Activated naive CD8-positive, alpha-beta T cell treated with anti-CD3 and anti-CD28 coated beads, Interleukin-2, amount 10 ng/mL, durations not matched to agents 7 days and 5 days (primary cell): ENCODE measurements at regions not wholly inside any gene's neighbourhood (a gene's known extent, or its start where the extent isn't known, plus 50 kb on each side); places are given as distances from the start of the nearest gene placed in this dataset.

Experiments
- ATAC-seq: fragments of 150-1000 bp; cut with Tn5 transposase; one replicate; pipeline ENCODE4 v1.10.0; 2021; ENCODE audit warnings: low read depth, moderate library complexity
- POLR2A ChIA-PET: fragments of 350-600 bp; sonication (Branson Sonifier 250); formaldehyde crosslinking; loops from one replicate; lab custom pipeline; 2021; ENCODE audit warnings: antibody characterized with exemption; lab: Charles Lee
- DNase-seq: peaks from one replicate; pipeline ENCODE4 v3.0.0; 2021
- H3K27ac Mint-ChIP-seq: one replicate; pipeline ENCODE4 v1.8.0; 2022; ENCODE audit warnings: mild to moderate bottlenecking, mixed read lengths
- H3K27me3 Mint-ChIP-seq: one replicate; pipeline ENCODE4 v1.8.0; 2022; ENCODE audit warnings: mild to moderate bottlenecking, moderate library complexity, mixed read lengths
- H3K36me3 Mint-ChIP-seq: one replicate; pipeline ENCODE4 v1.8.0; 2021; ENCODE audit warnings: mild to moderate bottlenecking, mixed read lengths
- H3K4me1 Mint-ChIP-seq: one replicate; pipeline ENCODE4 v1.8.0; 2021; ENCODE audit warnings: mixed read lengths
- H3K4me3 Mint-ChIP-seq: one replicate; pipeline ENCODE4 v1.8.0; 2022; ENCODE audit warnings: mild to moderate bottlenecking, moderate library complexity, mixed read lengths
- H3K9me3 Mint-ChIP-seq: one replicate; pipeline ENCODE4 v1.8.0; 2021; ENCODE audit warnings: mixed read lengths

DNA sequence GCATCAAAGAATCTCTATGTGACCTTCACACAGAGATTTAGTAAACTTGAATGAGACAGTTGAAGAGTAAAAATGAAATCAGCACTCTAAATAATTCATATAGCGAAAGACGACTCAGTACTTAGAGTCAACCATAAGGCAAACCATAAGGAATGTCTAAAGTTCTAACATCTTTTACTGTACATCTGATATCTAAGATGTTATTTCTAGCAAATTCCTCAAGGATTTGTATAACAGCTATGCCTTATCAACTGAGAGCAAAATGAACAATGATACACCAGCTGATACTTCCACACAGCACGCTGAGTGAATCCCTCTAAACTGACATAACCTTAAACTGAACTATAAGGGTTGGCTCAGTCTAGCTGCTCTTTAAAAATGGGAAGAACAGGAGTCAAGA is 760.3 kb downstream of the EFNA5 start:
- Mint-ChIP-seq H3K27ac (no peak overlapping the region), H3K36me3 (no peaks in the 10 kb centered on the region), H3K27me3 (no peaks in the 10 kb centered on the region), H3K4me1 (no peaks in the 10 kb centered on the region), H3K9me3 (no peaks in the 10 kb centered on the region), H3K4me3 (no peak overlapping the region)
- ATAC-seq, result no peak
- DNase-seq, result no peak
- POLR2A ChIA-PET, result no interaction called here

DNA sequence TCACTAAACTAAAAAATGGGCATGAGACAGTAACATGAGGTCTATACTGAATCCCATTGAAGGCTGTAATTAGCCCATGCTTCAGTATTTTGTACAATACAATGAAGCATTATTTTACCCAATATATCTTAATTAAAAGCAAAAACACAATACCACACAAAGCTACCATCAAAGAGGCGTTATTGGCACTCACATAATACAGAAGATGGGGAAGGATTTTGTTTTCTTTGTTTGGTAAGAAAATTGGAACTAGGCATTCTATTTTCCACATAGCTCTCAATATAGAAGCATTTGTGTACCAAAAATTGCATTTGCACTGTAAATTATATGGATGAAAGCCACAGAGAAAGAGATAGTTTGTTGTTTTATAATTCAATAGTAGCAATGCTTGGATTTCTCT is 761.0 kb downstream of the EFNA5 start:
- no peak for ATAC-seq
- Mint-ChIP-seq H3K36me3 (no peaks in the 10 kb centered on the region), H3K27me3 (no peaks in the 10 kb centered on the region), H3K27ac (no peak overlapping the region), H3K4me3 (no peak overlapping the region), H3K9me3 (no peaks in the 10 kb centered on the region), H3K4me1 (no peaks in the 10 kb centered on the region)
- no peak for DNase-seq
- POLR2A ChIA-PET, result no interaction called here

DNA sequence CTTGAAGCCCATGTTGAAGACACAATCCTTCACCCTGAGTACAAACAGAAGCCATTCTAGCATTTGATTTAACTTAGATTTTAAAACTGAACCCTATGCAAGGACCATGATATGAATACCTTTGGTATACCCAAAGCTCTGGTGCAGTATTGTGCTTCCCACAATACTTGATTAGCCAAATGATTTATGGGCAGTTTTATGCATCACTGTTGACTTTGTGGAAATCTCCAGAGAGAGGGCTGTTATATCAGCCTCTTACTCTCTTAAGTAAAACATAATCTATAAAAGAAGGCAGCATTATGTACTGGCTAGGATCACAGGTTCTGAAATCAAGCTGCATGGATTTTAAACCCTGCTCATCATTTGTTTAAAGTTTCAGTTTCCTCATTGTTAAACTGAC is 762.8 kb downstream of the EFNA5 start:
- Mint-ChIP-seq H3K27ac (no peak overlapping the region), H3K27me3 (no peaks in the 10 kb centered on the region), H3K4me3 (no peak overlapping the region), H3K9me3 (no peaks in the 10 kb centered on the region), H3K4me1 (no peaks in the 10 kb centered on the region), H3K36me3 (no peaks in the 10 kb centered on the region)
- ATAC-seq, result no peak
- POLR2A ChIA-PET, result no interaction called here
- no peak for DNase-seq

DNA sequence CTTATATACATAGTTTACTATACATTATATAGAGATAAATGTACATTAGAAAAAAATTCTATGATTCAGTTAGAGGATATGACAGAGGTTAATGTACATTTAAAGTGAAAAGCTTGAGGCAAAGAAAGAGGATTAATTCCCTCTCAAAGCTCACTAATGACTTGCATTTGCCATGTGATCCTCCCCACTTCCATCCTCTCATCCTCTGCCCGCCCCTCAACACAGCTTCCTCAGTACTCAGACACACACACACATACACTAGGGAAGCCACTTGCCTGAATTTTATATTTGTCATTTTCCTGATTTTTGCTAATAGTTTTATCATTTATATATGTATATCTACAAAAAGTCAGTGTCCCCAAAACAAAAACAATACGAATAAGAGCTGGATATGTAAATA is 764.5 kb downstream of the EFNA5 start:
- POLR2A ChIA-PET, result no interaction called here
- no peaks in the 10 kb centered on the region for H3K4me1 Mint-ChIP-seq

DNA sequence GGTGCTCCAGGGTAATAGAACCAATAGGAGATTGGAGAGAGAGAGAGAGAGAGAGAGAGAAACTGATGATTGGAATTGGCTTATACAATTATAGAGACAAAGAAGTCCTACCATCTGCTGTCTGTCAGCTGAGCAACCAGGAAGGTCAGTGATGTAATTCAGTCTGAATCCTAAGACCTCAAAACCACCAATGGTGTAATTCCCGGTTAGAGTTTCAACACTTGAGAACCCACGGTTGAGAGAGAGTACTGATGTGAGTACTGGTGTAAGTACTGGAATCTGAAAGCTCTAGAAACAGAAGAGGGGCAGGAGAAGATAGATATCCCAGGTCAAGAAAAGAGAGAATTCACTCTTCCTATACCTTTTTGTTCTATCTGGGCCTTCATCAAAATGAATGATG is 775.8 kb downstream of the EFNA5 start:
- POLR2A ChIA-PET, result no interaction called here
- H3K4me3 Mint-ChIP-seq, result no peak overlapping the region
- no peaks in the 10 kb centered on the region for H3K27me3 Mint-ChIP-seq
- ATAC-seq, result no peak
- DNase-seq, result no peak
- no peak overlapping the region for H3K27ac Mint-ChIP-seq
- no peaks in the 10 kb centered on the region for H3K9me3 Mint-ChIP-seq
- no peaks in the 10 kb centered on the region for H3K4me1 Mint-ChIP-seq
- no peaks in the 10 kb centered on the region for H3K36me3 Mint-ChIP-seq

More for the DNA sequence above, 764.5 kb downstream of the EFNA5 start:
- DNase-seq (no peak), ATAC-seq (no peak)
- Mint-ChIP-seq H3K36me3 (no peaks in the 10 kb centered on the region), H3K9me3 (no peaks in the 10 kb centered on the region), H3K27ac (no peak overlapping the region), H3K27me3 (no peaks in the 10 kb centered on the region), H3K4me3 (no peak overlapping the region)

DNA sequence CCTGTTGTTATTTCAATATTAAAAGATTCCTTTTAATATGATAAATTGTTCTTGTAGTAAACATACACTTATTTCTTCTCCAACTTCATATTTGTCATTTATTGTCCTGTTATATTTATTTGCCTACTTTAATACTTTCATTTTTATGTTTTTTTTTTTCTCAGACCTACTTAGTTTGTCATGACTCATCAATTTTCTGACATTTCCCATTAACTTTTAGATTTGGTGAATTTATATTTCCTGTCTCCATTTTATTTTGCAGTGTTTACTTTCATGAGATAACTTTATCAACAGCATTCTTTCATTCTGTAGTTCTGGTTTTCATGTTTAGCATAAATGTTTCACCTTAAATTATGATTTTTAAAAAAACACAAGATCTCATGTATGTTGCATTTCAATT is 788.7 kb downstream of the EFNA5 start:
- POLR2A ChIA-PET, result no interaction called here

DNA sequence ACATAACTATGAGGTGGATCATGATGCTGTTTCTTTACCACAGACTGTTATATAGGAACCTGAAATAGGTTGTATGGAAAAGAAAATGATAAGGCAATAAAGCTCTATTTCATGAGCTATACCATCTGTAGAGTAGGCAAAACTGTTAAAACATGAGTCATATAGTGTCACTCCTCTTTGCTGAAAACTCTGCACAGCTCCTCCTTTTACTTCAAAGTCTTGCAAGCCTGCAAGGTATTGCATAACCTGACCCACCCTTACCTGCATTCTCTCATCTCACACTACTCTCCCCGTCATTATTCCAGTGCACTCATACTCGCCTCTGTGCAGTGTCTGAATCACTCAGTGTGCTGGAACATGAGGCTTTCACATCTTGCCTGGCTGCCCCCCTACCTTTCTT is 790.1 kb downstream of the EFNA5 start:
- Mint-ChIP-seq H3K27ac (no peak overlapping the region), H3K36me3 (no peaks in the 10 kb centered on the region), H3K9me3 (no peaks in the 10 kb centered on the region), H3K27me3 (no peaks in the 10 kb centered on the region), H3K4me1 (no peaks in the 10 kb centered on the region), H3K4me3 (no peak overlapping the region)
- DNase-seq, result no peak
- ATAC-seq, result no peak
- POLR2A ChIA-PET, result no interaction called here

More for the DNA sequence above, 788.7 kb downstream of the EFNA5 start:
- Mint-ChIP-seq H3K27ac (no peak overlapping the region), H3K27me3 (no peaks in the 10 kb centered on the region), H3K4me3 (no peak overlapping the region), H3K9me3 (no peaks in the 10 kb centered on the region), H3K36me3 (no peaks in the 10 kb centered on the region), H3K4me1 (no peaks in the 10 kb centered on the region)
- DNase-seq (no peak), ATAC-seq (no peak)

DNA sequence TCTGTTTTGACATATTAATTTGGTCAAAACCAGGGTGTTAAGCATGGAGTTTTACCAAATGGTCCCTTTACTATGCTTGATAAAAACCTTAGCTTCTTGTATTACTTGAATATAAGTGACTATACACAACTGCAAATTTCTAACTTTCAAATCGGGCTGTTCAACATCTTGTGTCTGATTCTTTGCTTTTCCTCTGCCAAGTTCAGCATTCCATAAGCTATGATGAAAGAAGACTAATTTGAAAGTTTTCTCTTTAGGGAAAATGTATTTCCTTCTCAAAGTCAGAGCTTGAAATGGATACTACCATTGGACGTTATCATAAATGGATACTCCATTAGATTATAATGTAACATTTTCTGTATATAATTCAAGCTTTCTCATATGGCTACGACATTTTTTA is 792.9 kb downstream of the EFNA5 start:
- Mint-ChIP-seq H3K27ac (no peak overlapping the region), H3K4me1 (no peaks in the 10 kb centered on the region), H3K27me3 (no peaks in the 10 kb centered on the region), H3K36me3 (no peaks in the 10 kb centered on the region), H3K4me3 (no peak overlapping the region), H3K9me3 (no peaks in the 10 kb centered on the region)
- ATAC-seq, result no peak
- POLR2A ChIA-PET, result no interaction called here
- no peak for DNase-seq

DNA sequence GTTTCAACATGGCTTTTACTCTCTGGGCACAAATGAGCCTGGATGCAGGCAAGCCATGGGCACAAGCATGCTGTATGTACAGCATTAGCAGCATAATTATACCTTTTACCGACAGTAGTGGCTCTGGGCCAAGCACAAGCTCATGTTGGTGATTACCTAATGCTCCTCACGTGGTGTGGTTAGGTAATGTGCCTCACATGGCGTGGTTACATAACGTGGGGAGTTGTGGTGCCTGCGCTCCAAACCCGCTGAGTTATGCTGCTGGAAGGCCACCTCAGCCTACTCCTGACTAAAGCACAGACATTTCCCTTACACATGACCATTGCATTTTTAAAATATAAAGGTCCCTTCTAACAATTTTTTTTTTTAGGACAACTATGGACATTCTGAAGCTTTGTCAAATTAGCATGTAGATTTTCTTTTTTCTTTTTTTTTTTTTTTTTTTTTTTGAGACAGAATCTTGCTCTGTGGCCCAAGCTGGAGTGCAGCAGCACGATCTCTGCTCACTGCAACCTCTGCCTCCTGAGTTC is 794.0 kb downstream of the EFNA5 start:
- Mint-ChIP-seq H3K27me3 (no peaks in the 10 kb centered on the region), H3K36me3 (no peaks in the 10 kb centered on the region), H3K9me3 (no peaks in the 10 kb centered on the region), H3K4me1 (no peaks in the 10 kb centered on the region), H3K27ac (no peak overlapping the region), H3K4me3 (no peak overlapping the region)
- ATAC-seq (no peak), DNase-seq (no peak)
- POLR2A ChIA-PET, result no interaction called here

DNA sequence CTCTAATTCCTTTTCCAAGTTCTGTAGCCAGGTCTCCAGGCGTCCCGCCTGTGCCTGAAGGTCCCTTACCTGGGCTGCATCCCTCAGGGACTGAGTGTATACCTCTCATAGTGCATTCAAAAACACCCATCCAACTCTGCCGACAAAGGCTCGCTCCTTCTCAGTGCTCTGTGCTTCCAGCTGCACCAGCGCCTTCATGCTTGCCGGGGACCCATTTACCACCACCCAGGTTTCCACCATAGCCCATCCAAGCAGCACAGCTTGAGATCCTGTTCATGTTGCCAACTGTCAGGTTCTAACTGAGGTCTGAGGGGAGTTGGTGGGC is 794.5 kb downstream of the EFNA5 start:
- H3K27me3 Mint-ChIP-seq, result no peaks in the 10 kb centered on the region
- no peak for ATAC-seq
- no peaks in the 10 kb centered on the region for H3K36me3 Mint-ChIP-seq
- no peak overlapping the region for H3K27ac Mint-ChIP-seq
- H3K4me1 Mint-ChIP-seq, result no peaks in the 10 kb centered on the region
- no peak for DNase-seq
- H3K9me3 Mint-ChIP-seq, result no peaks in the 10 kb centered on the region
- H3K4me3 Mint-ChIP-seq, result no peak overlapping the region
- POLR2A ChIA-PET, result no interaction called here

DNA sequence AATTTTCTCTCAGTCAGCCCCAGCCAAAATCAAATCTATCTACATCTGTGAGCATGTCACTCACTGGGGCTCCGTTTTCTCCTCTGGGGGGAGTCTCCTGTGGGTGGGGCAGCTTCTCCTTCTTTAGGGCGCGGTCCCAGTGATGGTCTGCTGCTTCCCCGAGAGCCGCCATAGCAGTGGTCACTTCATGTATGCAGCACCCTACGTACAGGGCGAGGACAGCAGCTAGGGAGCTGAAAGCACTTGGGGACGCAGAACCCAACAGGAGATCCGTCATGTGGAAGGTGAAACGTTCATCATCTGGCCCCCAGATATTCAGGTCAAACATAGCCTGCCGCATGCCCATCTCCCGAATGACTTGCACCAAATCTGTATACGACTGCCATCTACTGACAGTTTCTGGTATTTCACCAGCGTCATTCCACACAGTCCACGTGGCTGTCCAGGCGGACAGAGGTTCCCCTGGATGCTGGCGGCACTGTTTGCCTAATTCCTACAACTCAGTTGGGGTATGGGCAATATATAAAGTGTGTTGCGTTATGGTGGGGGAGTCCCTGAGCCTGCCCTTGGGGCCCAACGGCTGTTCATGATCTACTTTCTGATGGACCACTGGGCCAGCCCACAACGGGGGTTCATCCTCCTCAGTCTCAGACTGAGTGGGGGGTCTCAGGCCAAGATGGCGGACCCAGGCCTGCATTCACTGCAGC is 795.0 kb downstream of the EFNA5 start:
- no peak overlapping the region for H3K4me3 Mint-ChIP-seq
- POLR2A ChIA-PET, result no interaction called here
- ATAC-seq (no peak), DNase-seq (no peak)
- H3K9me3 Mint-ChIP-seq, result no peaks in the 10 kb centered on the region
- H3K27ac Mint-ChIP-seq, result no peak overlapping the region
- no peaks in the 10 kb centered on the region for H3K4me1 Mint-ChIP-seq
- no peaks in the 10 kb centered on the region for H3K27me3 Mint-ChIP-seq
- H3K36me3 Mint-ChIP-seq, result no peaks in the 10 kb centered on the region

DNA sequence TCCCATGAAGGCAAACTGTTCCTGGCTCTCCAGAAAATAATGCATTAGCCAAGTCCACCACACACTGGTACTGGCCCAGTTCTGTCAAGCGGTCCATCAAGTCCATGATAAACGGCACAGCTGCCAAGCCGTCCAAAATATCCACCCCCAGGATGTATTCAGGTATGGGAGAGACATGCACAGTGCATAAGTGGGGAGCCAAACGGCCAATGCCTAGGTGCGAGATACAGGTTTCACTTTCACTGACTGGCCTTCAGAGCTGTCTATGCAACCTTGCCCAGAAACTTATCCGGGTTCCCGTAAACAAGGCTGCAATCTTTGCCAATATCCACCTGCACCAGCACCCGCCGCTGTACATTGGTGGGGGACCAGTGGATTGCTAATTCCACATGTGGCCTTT is 795.8 kb downstream of the EFNA5 start:
- H3K4me1 Mint-ChIP-seq, result no peaks in the 10 kb centered on the region

DNA sequence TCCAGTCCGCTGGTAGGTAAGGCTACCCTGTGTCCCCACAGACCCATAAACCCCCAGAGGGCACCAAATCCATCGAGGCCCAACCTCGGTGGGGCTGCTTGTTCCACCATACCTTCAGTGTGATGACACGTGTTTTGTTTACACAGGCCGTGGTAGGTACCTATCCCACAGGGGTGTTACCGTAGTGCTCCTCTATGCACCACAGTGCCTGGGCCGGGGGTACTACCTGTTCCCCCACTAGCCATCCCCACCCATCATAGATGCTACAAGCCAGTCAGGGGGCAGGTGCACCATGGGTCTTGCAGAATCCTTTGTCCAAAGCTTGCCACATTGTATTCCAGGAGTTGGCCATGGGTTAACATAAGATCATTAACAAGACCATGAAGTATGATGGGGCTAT is 796.2 kb downstream of the EFNA5 start:
- H3K27ac Mint-ChIP-seq, result no peak overlapping the region
- POLR2A ChIA-PET, result no interaction called here
- H3K4me1 Mint-ChIP-seq, result no peaks in the 10 kb centered on the region
- no peak for ATAC-seq
- H3K9me3 Mint-ChIP-seq, result no peaks in the 10 kb centered on the region
- no peaks in the 10 kb centered on the region for H3K36me3 Mint-ChIP-seq
- H3K27me3 Mint-ChIP-seq, result no peaks in the 10 kb centered on the region
- H3K4me3 Mint-ChIP-seq, result no peak overlapping the region
- no peak for DNase-seq

More for the DNA sequence above, 795.8 kb downstream of the EFNA5 start:
- POLR2A ChIA-PET, result no interaction called here
- no peak for DNase-seq
- Mint-ChIP-seq H3K4me3 (no peak overlapping the region), H3K36me3 (no peaks in the 10 kb centered on the region), H3K27me3 (no peaks in the 10 kb centered on the region), H3K9me3 (no peaks in the 10 kb centered on the region), H3K27ac (no peak overlapping the region)
- no peak for ATAC-seq

DNA sequence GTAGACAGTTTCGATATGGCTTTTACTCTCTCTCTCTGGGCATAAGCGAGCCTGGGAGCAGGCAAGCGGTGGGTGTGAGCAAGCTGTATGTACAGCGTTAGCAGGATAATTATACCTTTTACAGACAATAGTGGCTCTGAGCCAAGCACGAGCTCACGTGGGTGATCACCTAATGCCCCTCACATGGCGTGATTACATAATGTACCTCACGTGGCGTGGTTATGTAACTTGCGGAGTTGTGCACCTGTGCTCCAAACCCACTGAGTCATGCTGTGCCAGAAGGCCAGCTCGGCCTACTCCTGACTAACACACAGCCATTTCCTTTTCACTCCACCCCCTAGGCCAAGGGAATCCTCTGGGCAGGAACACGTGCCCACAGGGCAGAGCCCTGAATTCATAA is 797.2 kb downstream of the EFNA5 start:
- DNase-seq (no peak), ATAC-seq (no peak)
- POLR2A ChIA-PET, result no interaction called here
- Mint-ChIP-seq H3K4me1 (no peaks in the 10 kb centered on the region), H3K27ac (no peak overlapping the region), H3K27me3 (no peaks in the 10 kb centered on the region), H3K9me3 (no peaks in the 10 kb centered on the region), H3K36me3 (no peaks in the 10 kb centered on the region), H3K4me3 (no peak overlapping the region)

DNA sequence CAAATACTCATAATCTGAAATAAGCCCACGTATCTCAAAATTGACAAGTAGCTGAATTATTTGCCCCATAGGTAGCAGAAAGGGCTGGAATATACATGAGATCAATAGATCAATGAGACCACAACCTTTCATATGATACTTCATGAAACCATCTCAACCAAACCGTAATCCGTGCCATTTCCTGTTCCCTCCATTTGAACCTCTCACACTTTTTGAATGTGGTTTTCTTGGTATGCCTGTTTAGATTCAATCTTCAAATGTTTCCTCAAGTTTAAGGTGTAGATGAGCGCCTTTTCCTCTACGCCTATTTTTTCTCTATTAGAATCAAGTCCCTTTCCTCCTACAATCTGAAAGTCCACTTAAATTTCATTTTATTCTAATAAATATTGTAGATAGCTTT is 805.5 kb downstream of the EFNA5 start:
- no peak overlapping the region for H3K4me3 Mint-ChIP-seq
- POLR2A ChIA-PET, result no interaction called here
- DNase-seq (no peak), ATAC-seq (no peak)
- no peaks in the 10 kb centered on the region for H3K9me3 Mint-ChIP-seq
- peaks cover 5% of the 10 kb centered on the region for H3K4me1 Mint-ChIP-seq
- no peaks in the 10 kb centered on the region for H3K36me3 Mint-ChIP-seq
- no peaks in the 10 kb centered on the region for H3K27me3 Mint-ChIP-seq
- H3K27ac Mint-ChIP-seq, result no peak overlapping the region
